Prostate gland (tissue), 2 donors: ENCODE measurements at regions not wholly inside any gene's neighbourhood (a gene's known extent, or its start where the extent isn't known, plus 50 kb on each side); places are given as distances from the start of the nearest gene placed in this dataset.

Source experiments
- POLR2A ChIP-seq: fragments of 450-650 bp; IDR thresholded peaks from one replicate; pipeline ENCODE4 v1.6.1; 2016; ENCODE audit warnings: antibody characterized with exemption, mild to moderate bottlenecking
- POLR2AphosphoS5 ChIP-seq: sonication (generic); formaldehyde crosslinking; IDR thresholded peaks from one replicate; pipeline ENCODE4 v1.6.1; 2017; ENCODE audit warnings: antibody characterized with exemption
- TF ChIP-seq, protein P1 (sequence below), 4 experiments: fragments of 200-600 bp in 2 of 4; fragments of 450-650 bp in 2 of 4; sonication (generic) in 2 of 4; IDR thresholded peaks; 1 replicate in 3 of 4; 2 replicates in 1 of 4; pipeline ENCODE4 v1.5.1; 2016 to 2019; ENCODE audit warnings: antibody characterized with exemption in 4 of 4, mild to moderate bottlenecking in 2 of 4, moderate library complexity in 2 of 4

DNA sequence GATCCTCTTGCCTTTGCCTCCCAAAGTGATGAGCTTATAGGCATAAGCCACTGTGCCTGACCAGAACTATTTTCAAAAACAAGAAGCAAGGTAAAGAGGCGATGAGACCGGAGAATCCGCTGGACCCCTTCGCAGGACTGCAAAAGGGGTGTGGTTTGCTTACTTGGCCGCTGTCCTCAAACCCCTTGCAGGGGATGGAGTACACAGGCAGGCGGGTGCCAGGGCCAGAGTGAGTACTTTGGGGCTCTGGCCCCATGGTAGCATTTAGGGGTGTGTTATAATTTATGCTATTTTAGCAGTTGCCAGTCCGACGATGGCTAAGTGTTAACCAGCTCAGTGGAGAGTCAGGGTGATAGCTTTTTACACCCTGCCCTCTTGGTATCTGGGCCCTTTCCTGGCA lies 1454.9 kb downstream of the HACE1 start:
- TF ChIP-seq, protein P1, sequence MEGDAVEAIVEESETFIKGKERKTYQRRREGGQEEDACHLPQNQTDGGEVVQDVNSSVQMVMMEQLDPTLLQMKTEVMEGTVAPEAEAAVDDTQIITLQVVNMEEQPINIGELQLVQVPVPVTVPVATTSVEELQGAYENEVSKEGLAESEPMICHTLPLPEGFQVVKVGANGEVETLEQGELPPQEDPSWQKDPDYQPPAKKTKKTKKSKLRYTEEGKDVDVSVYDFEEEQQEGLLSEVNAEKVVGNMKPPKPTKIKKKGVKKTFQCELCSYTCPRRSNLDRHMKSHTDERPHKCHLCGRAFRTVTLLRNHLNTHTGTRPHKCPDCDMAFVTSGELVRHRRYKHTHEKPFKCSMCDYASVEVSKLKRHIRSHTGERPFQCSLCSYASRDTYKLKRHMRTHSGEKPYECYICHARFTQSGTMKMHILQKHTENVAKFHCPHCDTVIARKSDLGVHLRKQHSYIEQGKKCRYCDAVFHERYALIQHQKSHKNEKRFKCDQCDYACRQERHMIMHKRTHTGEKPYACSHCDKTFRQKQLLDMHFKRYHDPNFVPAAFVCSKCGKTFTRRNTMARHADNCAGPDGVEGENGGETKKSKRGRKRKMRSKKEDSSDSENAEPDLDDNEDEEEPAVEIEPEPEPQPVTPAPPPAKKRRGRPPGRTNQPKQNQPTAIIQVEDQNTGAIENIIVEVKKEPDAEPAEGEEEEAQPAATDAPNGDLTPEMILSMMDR (IDR thresholded peaks at IDR 0.05), result no peak
- TF ChIP-seq POLR2A, result no peak
- TF ChIP-seq POLR2AphosphoS5, result no peak
